AG08396 (cell line): ENCODE measurements at regions not wholly inside any gene's neighbourhood (a gene's known extent, or its start where the extent isn't known, plus 50 kb on each side); places are given as distances from the start of the nearest gene placed in this dataset.
"Not testable (repeated sequence)": the region's sequence is repeated elsewhere in the genome, so short reads cannot be mapped to it uniquely, and the experiment has no call there.

Experiments
- DNase-seq: peaks from one replicate; pipeline ENCODE4 v3.0.0; 2012; ENCODE audit warnings: low spot score, mixed read lengths

- DNase-seq = no peak
Observed at GRCh38 chrX:93468075-93468474, 205.3 kb downstream of the NAP1L3 start.

GRCh38 chrX:93466383-93466782 lies 207.0 kb downstream of the NAP1L3 start:
- no peak for DNase-seq

- no peak for DNase-seq
Observed at GRCh38 chrX:93461060-93461459, 212.3 kb downstream of the NAP1L3 start.

- DNase-seq = no peak
Observed at GRCh38 chrX:93454509-93454908, 218.9 kb downstream of the NAP1L3 start.

GRCh38 chrX:93434721-93435120 lies 238.7 kb downstream of the NAP1L3 start:
- not testable (repeated sequence) for DNase-seq

- DNase-seq = no peak
Observed at GRCh38 chrX:93428497-93428896, 244.9 kb downstream of the NAP1L3 start.

GRCh38 chrX:93422693-93423092 lies 250.7 kb downstream of the NAP1L3 start:
- DNase-seq = peak; percentile 21

- no peak for DNase-seq
Observed at GRCh38 chrX:93420525-93421082, 252.8 kb downstream of the NAP1L3 start.

- DNase-seq = no peak
Observed at GRCh38 chrX:93420090-93420489, 253.3 kb downstream of the NAP1L3 start.

GRCh38 chrX:93419642-93420041 lies 253.7 kb downstream of the NAP1L3 start:
- no peak for DNase-seq

- DNase-seq = no peak
Observed at GRCh38 chrX:93404121-93404520, 269.3 kb downstream of the NAP1L3 start.

GRCh38 chrX:93354651-93355050 lies 318.7 kb downstream of the NAP1L3 start:
- DNase-seq = no peak

- no peak for DNase-seq
Observed at GRCh38 chrX:93346309-93346708, 327.1 kb downstream of the NAP1L3 start.

GRCh38 chrX:93344287-93344686 lies 329.1 kb downstream of the NAP1L3 start:
- not testable (repeated sequence) for DNase-seq

GRCh38 chrX:93332329-93332728 lies 341.0 kb downstream of the NAP1L3 start:
- DNase-seq = no peak

- no peak for DNase-seq
Observed at GRCh38 chrX:93322110-93322509, 351.3 kb downstream of the NAP1L3 start.

- DNase-seq = no peak
Observed at GRCh38 chrX:93319609-93320008, 353.8 kb downstream of the NAP1L3 start.
